ENCODE measurements at regions not wholly inside any gene's neighbourhood (a gene's known extent, or its start where the extent isn't known, plus 50 kb on each side); places are given as distances from the start of the nearest gene placed in this dataset.
"Not testable (repeated sequence)": the region's sequence is repeated elsewhere in the genome, so short reads cannot be mapped to it uniquely, and the experiment has no call there.

GRCh38 chr2:22984152-22984551, 400.8 kb upstream of the KLHL29 start:
- H3K4me1 ChIP-seq (ENCODE audit: control insufficient read depth in 1 of 2, insufficient read depth in 2 of 2, low read length in 2 of 2): not testable (repeated sequence)

GRCh38 chr2:22990246-22990645, 394.7 kb upstream of the KLHL29 start:
- TF ChIP-seq EZH2 (IDR thresholded peaks at IDR 0.05): no peak
- TF ChIP-seq ELF1 (IDR thresholded peaks at IDR 0.05; ENCODE audit: borderline replicate concordance, low read depth): no peak
- no peak for TF ChIP-seq YY1 (IDR thresholded peaks at IDR 0.05; ENCODE audit: extremely low read depth, insufficient replicate concordance, low read depth, low read length)
- TF ChIP-seq EZH2phosphoT487 (IDR thresholded peaks at IDR 0.05; ENCODE audit: borderline replicate concordance): no peak
- TF ChIP-seq SP1 (IDR thresholded peaks at IDR 0.05; ENCODE audit: low read depth): no peak
- TF ChIP-seq ZBTB33 (IDR thresholded peaks at IDR 0.05; ENCODE audit: extremely low read depth, insufficient replicate concordance, low read length): no peak
- TF ChIP-seq RAD21 (IDR thresholded peaks at IDR 0.05; ENCODE audit: low read depth): no peak
- Histone ChIP-seq H3K36me3 (ENCODE audit: control insufficient read depth in 1 of 2, insufficient read depth in 2 of 2, low read length in 2 of 2) (no peaks in the 10 kb centered on the region), H3K79me2 (ENCODE audit: insufficient read depth, low read length) (no peaks in the 10 kb centered on the region), H3K9me2 (ENCODE audit: insufficient read depth) (no peaks in the 10 kb centered on the region), H3K27me3 (ENCODE audit: insufficient read depth, low read length) (no peaks in the 10 kb centered on the region), H3K4me2 (ENCODE audit: low read length) (no peak overlapping the region), H3K4me3 (replicated peaks in 1 of 2; ENCODE audit: low read depth in 1 of 2, low read length in 2 of 2) (no peak overlapping the region), H3K9me3 (ENCODE audit: control insufficient read depth in 1 of 2, insufficient read depth in 1 of 2, low read depth in 1 of 2, low read length in 2 of 2) (no peaks in the 10 kb centered on the region), H3K27ac (ENCODE audit: low read depth, low read length) (no peak overlapping the region), H2AFZ (ENCODE audit: low read depth, low read length, poor library complexity, severe bottlenecking) (no peak overlapping the region), H4K20me1 (ENCODE audit: insufficient read depth) (no peaks in the 10 kb centered on the region), H3K4me1 (ENCODE audit: control insufficient read depth in 1 of 2, insufficient read depth in 2 of 2, low read length in 2 of 2) (no peaks in the 10 kb centered on the region), H3K9ac (ENCODE audit: low read length) (no peak overlapping the region)
- DNase-seq (ENCODE audit: low read depth, low spot score) (no peak), ATAC-seq (no peak)
- RAD21 ChIA-PET (ENCODE audit: low non-redundant PET in 1 of 2, low total read pairs in 2 of 2, uncharacterized antibody in 2 of 2, unreplicated experiment in 2 of 2): no interaction called here
- CTCF ChIA-PET: no interaction called here
- no TSS peak for BruUV-seq (replicated peaks)
- POLR2A ChIA-PET: no interaction called here
- intact Hi-C loops (cut with micrococcal nuclease): no loop called here

More at GRCh38 chr2:22984152-22984551, 400.8 kb upstream of the KLHL29 start:
- BruUV-seq (replicated peaks); H3K27ac ChIP-seq (ENCODE audit: low read depth, low read length); H2AFZ ChIP-seq (ENCODE audit: low read depth, low read length, poor library complexity, severe bottlenecking); intact Hi-C loops (cut with micrococcal nuclease); POLR2A ChIA-PET; H3K9me2 ChIP-seq (ENCODE audit: insufficient read depth); DNase-seq (ENCODE audit: low read depth, low spot score); RAD21 ChIA-PET (ENCODE audit: low non-redundant PET in 1 of 2, low total read pairs in 2 of 2, uncharacterized antibody in 2 of 2, unreplicated experiment in 2 of 2); H3K9ac ChIP-seq (ENCODE audit: low read length); ATAC-seq; CTCF ChIA-PET; H4K20me1 ChIP-seq (ENCODE audit: insufficient read depth); H3K4me2 ChIP-seq (ENCODE audit: low read length); H3K27me3 ChIP-seq (ENCODE audit: insufficient read depth, low read length); H3K79me2 ChIP-seq (ENCODE audit: insufficient read depth, low read length); H3K9me3 ChIP-seq (ENCODE audit: control insufficient read depth in 1 of 2, insufficient read depth in 1 of 2, low read depth in 1 of 2, low read length in 2 of 2); H3K4me3 ChIP-seq (replicated peaks in 1 of 2; ENCODE audit: low read depth in 1 of 2, low read length in 2 of 2); H3K36me3 ChIP-seq (ENCODE audit: control insufficient read depth in 1 of 2, insufficient read depth in 2 of 2, low read length in 2 of 2): not testable (repeated sequence)
